ENCODE measurements at regions not wholly inside any gene's neighbourhood (a gene's known extent, or its start where the extent isn't known, plus 50 kb on each side); places are given as distances from the start of the nearest gene placed in this dataset.

GRCh38 chr14:21891921-21892320 lies 218.3 kb upstream of the OR4E1 start:
- Mint-ChIP-seq H3K27me3 (no peaks in the 10 kb centered on the region), H3K27ac (no peak overlapping the region), H3K36me3 (ENCODE audit: low read depth) (no peaks in the 10 kb centered on the region), H3K4me1 (peaks cover 22% of the 10 kb centered on the region), H3K4me3 (no peak overlapping the region)
- no peak for DNase-seq
- H3K9me3 ChIP-seq (ENCODE audit: control insufficient read depth, low read length, poor library complexity, severe bottlenecking), result no peaks in the 10 kb centered on the region
- no peak for ATAC-seq

- ATAC-seq (no peak), DNase-seq (no peak)
- Mint-ChIP-seq H3K36me3 (ENCODE audit: low read depth) (no peaks in the 10 kb centered on the region), H3K27me3 (no peaks in the 10 kb centered on the region), H3K27ac (no peak overlapping the region), H3K4me3 (no peak overlapping the region), H3K4me1 (peaks cover 11% of the 10 kb centered on the region)
- H3K9me3 ChIP-seq (ENCODE audit: control insufficient read depth, low read length, poor library complexity, severe bottlenecking), result no peaks in the 10 kb centered on the region
These were observed 211.4 kb upstream of the OR4E1 start for GRCh38 chr14:21884995-21885394.

- no peaks in the 10 kb centered on the region for H3K27me3 Mint-ChIP-seq
- no peak overlapping the region for H3K27ac Mint-ChIP-seq
- DNase-seq, result no peak
- no peaks in the 10 kb centered on the region for H3K9me3 ChIP-seq (ENCODE audit: control insufficient read depth, low read length, poor library complexity, severe bottlenecking)
- no peak overlapping the region for H3K4me3 Mint-ChIP-seq
- ATAC-seq, result no peak
- peaks cover 5% of the 10 kb centered on the region for H3K4me1 Mint-ChIP-seq
- H3K36me3 Mint-ChIP-seq (ENCODE audit: low read depth), result no peaks in the 10 kb centered on the region
These were observed 208.6 kb upstream of the OR4E1 start for GRCh38 chr14:21882226-21882625.

- ATAC-seq, result no peak
- peaks cover 5% of the 10 kb centered on the region for H3K4me1 Mint-ChIP-seq
- no peaks in the 10 kb centered on the region for H3K36me3 Mint-ChIP-seq (ENCODE audit: low read depth)
- DNase-seq, result no peak
- H3K27me3 Mint-ChIP-seq, result no peaks in the 10 kb centered on the region
- peak overlapping the region; percentile 45 for H3K4me3 Mint-ChIP-seq
- H3K9me3 ChIP-seq (ENCODE audit: control insufficient read depth, low read length, poor library complexity, severe bottlenecking), result no peaks in the 10 kb centered on the region
- H3K27ac Mint-ChIP-seq, result no peak overlapping the region
These were observed 207.3 kb upstream of the OR4E1 start for GRCh38 chr14:21880918-21881317.

GRCh38 chr14:21875791-21876190 lies 202.2 kb upstream of the OR4E1 start:
- DNase-seq (no peak), ATAC-seq (no peak)
- Mint-ChIP-seq H3K36me3 (ENCODE audit: low read depth) (no peaks in the 10 kb centered on the region), H3K4me3 (no peak overlapping the region), H3K4me1 (peaks cover 11% of the 10 kb centered on the region), H3K27ac (no peak overlapping the region), H3K27me3 (no peaks in the 10 kb centered on the region)
- no peaks in the 10 kb centered on the region for H3K9me3 ChIP-seq (ENCODE audit: control insufficient read depth, low read length, poor library complexity, severe bottlenecking)

- Mint-ChIP-seq H3K36me3 (ENCODE audit: low read depth) (peaks cover 2% of the 10 kb centered on the region), H3K4me1 (peaks cover 11% of the 10 kb centered on the region), H3K27ac (peak overlapping the region; percentile 32), H3K4me3 (peak overlapping the region; percentile 65), H3K27me3 (no peaks in the 10 kb centered on the region)
- ATAC-seq (peak; percentile 85), DNase-seq (no peak)
- H3K9me3 ChIP-seq (ENCODE audit: control insufficient read depth, low read length, poor library complexity, severe bottlenecking), result no peaks in the 10 kb centered on the region
These were observed 201.3 kb upstream of the OR4E1 start for GRCh38 chr14:21874946-21875345.

GRCh38 chr14:21874167-21874566 lies 200.5 kb upstream of the OR4E1 start:
- H3K36me3 Mint-ChIP-seq (ENCODE audit: low read depth), result peaks cover 2% of the 10 kb centered on the region
- ATAC-seq, result peak; percentile 77
- no peaks in the 10 kb centered on the region for H3K9me3 ChIP-seq (ENCODE audit: control insufficient read depth, low read length, poor library complexity, severe bottlenecking)
- no peaks in the 10 kb centered on the region for H3K27me3 Mint-ChIP-seq
- no peak for DNase-seq
- peak overlapping the region; percentile 32 for H3K27ac Mint-ChIP-seq
- peaks cover 11% of the 10 kb centered on the region for H3K4me1 Mint-ChIP-seq
- H3K4me3 Mint-ChIP-seq, result peak overlapping the region; percentile 41

- Mint-ChIP-seq H3K4me3 (peak overlapping the region; percentile 80), H3K27ac (peak overlapping the region; percentile 27), H3K27me3 (peaks cover 5% of the 10 kb centered on the region), H3K4me1 (peaks cover 12% of the 10 kb centered on the region), H3K36me3 (ENCODE audit: low read depth) (peaks cover 4% of the 10 kb centered on the region)
- H3K9me3 ChIP-seq (ENCODE audit: control insufficient read depth, low read length, poor library complexity, severe bottlenecking), result no peaks in the 10 kb centered on the region
- peak in 2 of 3 donors; percentile 40 to 69 for DNase-seq
- ATAC-seq, result peak; percentile 92
These were observed 194.9 kb upstream of the OR4E1 start for GRCh38 chr14:21868442-21869046.

- H3K4me3 Mint-ChIP-seq, result no peak overlapping the region
- DNase-seq, result no peak
- ATAC-seq, result no peak
- no peaks in the 10 kb centered on the region for H3K9me3 ChIP-seq (ENCODE audit: control insufficient read depth, low read length, poor library complexity, severe bottlenecking)
- H3K27ac Mint-ChIP-seq, result peak overlapping the region; percentile 27
- H3K36me3 Mint-ChIP-seq (ENCODE audit: low read depth), result peaks cover 4% of the 10 kb centered on the region
- H3K4me1 Mint-ChIP-seq, result peaks cover 15% of the 10 kb centered on the region
- peaks cover 5% of the 10 kb centered on the region for H3K27me3 Mint-ChIP-seq
These were observed 193.9 kb upstream of the OR4E1 start for GRCh38 chr14:21867541-21867940.

- H3K4me1 Mint-ChIP-seq, result peaks cover 11% of the 10 kb centered on the region
- ATAC-seq (no peak), DNase-seq (no peak)
- peaks cover 4% of the 10 kb centered on the region for H3K36me3 Mint-ChIP-seq (ENCODE audit: low read depth)
- H3K4me3 Mint-ChIP-seq, result no peak overlapping the region
- H3K27ac Mint-ChIP-seq, result no peak overlapping the region
- no peaks in the 10 kb centered on the region for H3K9me3 ChIP-seq (ENCODE audit: control insufficient read depth, low read length, poor library complexity, severe bottlenecking)
- peaks cover 5% of the 10 kb centered on the region for H3K27me3 Mint-ChIP-seq
These were observed 192.9 kb upstream of the OR4E1 start for GRCh38 chr14:21866479-21866878.

- peaks cover 2% of the 10 kb centered on the region for H3K36me3 Mint-ChIP-seq (ENCODE audit: low read depth)
- no peak overlapping the region for H3K27ac Mint-ChIP-seq
- H3K27me3 Mint-ChIP-seq, result peaks cover 14% of the 10 kb centered on the region
- ATAC-seq, result peak; percentile 22
- no peaks in the 10 kb centered on the region for H3K9me3 ChIP-seq (ENCODE audit: control insufficient read depth, low read length, poor library complexity, severe bottlenecking)
- DNase-seq, result no peak
- peaks cover 12% of the 10 kb centered on the region for H3K4me1 Mint-ChIP-seq
- H3K4me3 Mint-ChIP-seq, result peak overlapping the region; percentile 36
These were observed 189.7 kb upstream of the OR4E1 start for GRCh38 chr14:21863289-21863688.

GRCh38 chr14:21861153-21861552 lies 187.5 kb upstream of the OR4E1 start:
- Mint-ChIP-seq H3K4me1 (peaks cover 15% of the 10 kb centered on the region), H3K27ac (no peak overlapping the region), H3K4me3 (peak overlapping the region; percentile 69), H3K27me3 (peaks cover 14% of the 10 kb centered on the region), H3K36me3 (ENCODE audit: low read depth) (peaks cover 2% of the 10 kb centered on the region)
- no peaks in the 10 kb centered on the region for H3K9me3 ChIP-seq (ENCODE audit: control insufficient read depth, low read length, poor library complexity, severe bottlenecking)
- no peak for DNase-seq
- ATAC-seq, result peak; percentile 29

- peaks cover 15% of the 10 kb centered on the region for H3K4me1 Mint-ChIP-seq
- H3K27me3 Mint-ChIP-seq, result peaks cover 14% of the 10 kb centered on the region
- peak overlapping the region; percentile 59 for H3K27ac Mint-ChIP-seq
- DNase-seq, result peak in 1 of 3 donors; percentile 22
- H3K4me3 Mint-ChIP-seq, result peak overlapping the region; percentile 65
- peak; percentile 58 for ATAC-seq
- no peaks in the 10 kb centered on the region for H3K9me3 ChIP-seq (ENCODE audit: control insufficient read depth, low read length, poor library complexity, severe bottlenecking)
- peaks cover 2% of the 10 kb centered on the region for H3K36me3 Mint-ChIP-seq (ENCODE audit: low read depth)
These were observed 186.6 kb upstream of the OR4E1 start for GRCh38 chr14:21860172-21860571.

GRCh38 chr14:21852775-21853174 lies 179.2 kb upstream of the OR4E1 start:
- DNase-seq, result no peak

More at GRCh38 chr14:21852775-21853174, 179.2 kb upstream of the OR4E1 start:
- Mint-ChIP-seq H3K4me1 (peaks cover 9% of the 10 kb centered on the region), H3K27ac (peak overlapping the region; percentile 43), H3K36me3 (ENCODE audit: low read depth) (peaks cover 3% of the 10 kb centered on the region), H3K27me3 (peaks cover 21% of the 10 kb centered on the region), H3K4me3 (peak overlapping the region; percentile 77)
- no peaks in the 10 kb centered on the region for H3K9me3 ChIP-seq (ENCODE audit: control insufficient read depth, low read length, poor library complexity, severe bottlenecking)
- peak; percentile 48 for ATAC-seq

All from T-helper 17 cell (primary cell).